Mucosa of descending colon (tissue), 3 donors: ENCODE measurements at regions not wholly inside any gene's neighbourhood (a gene's known extent, or its start where the extent isn't known, plus 50 kb on each side); places are given as distances from the start of the nearest gene placed in this dataset.

Experiments used
- ATAC-seq: fragments of 200-7000 bp; cut with Tn5 transposase; one replicate; pipeline ENCODE4 v1.9.1; 2020; ENCODE audit warnings: mild to moderate bottlenecking, moderate library complexity
- DNase-seq, 3 donors: peaks; one replicate each; pipeline ENCODE4 v3.0.0-alpha.2; 2020
- H3K36me3 ChIP-seq: fragments of 200-600 bp; one replicate; pipeline ENCODE4 v1.8.0; 2021; ENCODE audit warnings: low read depth, mild to moderate bottlenecking
- H3K4me1 ChIP-seq: fragments of 200-600 bp; one replicate; pipeline ENCODE4 v1.8.0; 2021; ENCODE audit warnings: low read depth, mild to moderate bottlenecking
- H3K4me3 ChIP-seq: fragments of 200-600 bp; one replicate; pipeline ENCODE4 v1.8.0; 2021; ENCODE audit warnings: mild to moderate bottlenecking
- H3K9me3 ChIP-seq: fragments of 200-600 bp; one replicate; pipeline ENCODE4 v1.8.0; 2021; ENCODE audit warnings: mild to moderate bottlenecking
- CTCF ChIP-seq: fragments of 200-600 bp; IDR thresholded peaks from one replicate; pipeline ENCODE4 v1.8.0; 2022; ENCODE audit warnings: antibody characterized with exemption, mild to moderate bottlenecking
- intact Hi-C, 2 donors: fragments of 100-400 bp; cut with DNase I in 1 of 2; cut with micrococcal nuclease in 1 of 2; formaldehyde crosslinking; loops; one replicate each; pipeline versions ENCODE4 v1.11.0 to v1.11.1; 2022; cut with DNase I, micrococcal nuclease
- donor health status: DM: no; HTN: no; CAD: no; lungs with moderate emphysema.
- donor health status: DM: no; HTN: no; CAD: no.
- donor health status: DM: no; HTN: yes; CAD: no.

GRCh38 chr1:218957971-218958370, 215.7 kb upstream of the LYPLAL1 start:
- no peak for TF ChIP-seq CTCF
- Histone ChIP-seq H3K36me3 (no peaks in the 10 kb centered on the region), H3K4me3 (no peak overlapping the region), H3K4me1 (no peaks in the 10 kb centered on the region), H3K9me3 (no peaks in the 10 kb centered on the region)
- intact Hi-C loops: no loop called here
- DNase-seq (no peak), ATAC-seq (no peak)

GRCh38 chr1:218959784-218960183, 213.9 kb upstream of the LYPLAL1 start:
- Histone ChIP-seq H3K4me1 (no peaks in the 10 kb centered on the region), H3K4me3 (no peak overlapping the region), H3K9me3 (no peaks in the 10 kb centered on the region), H3K36me3 (no peaks in the 10 kb centered on the region)
- intact Hi-C loops: no loop called here
- TF ChIP-seq CTCF: no peak
- DNase-seq: no peak
- ATAC-seq: no peak

- Histone ChIP-seq H3K4me3 (no peak overlapping the region), H3K9me3 (no peaks in the 10 kb centered on the region), H3K4me1 (no peaks in the 10 kb centered on the region), H3K36me3 (no peaks in the 10 kb centered on the region)
- intact Hi-C loops: no loop called here
- ATAC-seq: no peak
- DNase-seq: no peak
- no peak for TF ChIP-seq CTCF
Measured at GRCh38 chr1:218964471-218965185, 209.1 kb upstream of the LYPLAL1 start.

GRCh38 chr1:218965821-218966220, 207.9 kb upstream of the LYPLAL1 start:
- H3K4me3 ChIP-seq: no peak overlapping the region
- H3K36me3 ChIP-seq: no peaks in the 10 kb centered on the region
- DNase-seq (no peak), ATAC-seq (no peak)
- TF ChIP-seq CTCF: no peak
- intact Hi-C loops: no loop called here
- no peaks in the 10 kb centered on the region for H3K4me1 ChIP-seq
- H3K9me3 ChIP-seq: no peaks in the 10 kb centered on the region

GRCh38 chr1:218967254-218967653, 206.4 kb upstream of the LYPLAL1 start:
- H3K4me1 ChIP-seq: no peaks in the 10 kb centered on the region
- intact Hi-C loops: no loop called here
- DNase-seq (no peak), ATAC-seq (no peak)
- no peak for TF ChIP-seq CTCF
- H3K4me3 ChIP-seq: no peak overlapping the region
- H3K36me3 ChIP-seq: no peaks in the 10 kb centered on the region
- H3K9me3 ChIP-seq: no peaks in the 10 kb centered on the region

- intact Hi-C loops: no loop called here
- ATAC-seq: no peak
- Histone ChIP-seq H3K4me3 (no peak overlapping the region), H3K36me3 (no peaks in the 10 kb centered on the region), H3K9me3 (no peaks in the 10 kb centered on the region), H3K4me1 (no peaks in the 10 kb centered on the region)
- no peak for TF ChIP-seq CTCF
- no peak for DNase-seq
Measured at GRCh38 chr1:218967836-218968235, 205.8 kb upstream of the LYPLAL1 start.
